Testis (tissue), 2 donors: ENCODE measurements at regions not wholly inside any gene's neighbourhood (a gene's known extent, or its start where the extent isn't known, plus 50 kb on each side); places are given as distances from the start of the nearest gene placed in this dataset.

Experiments used
- DNase-seq: peaks from one replicate; pipeline ENCODE4 v3.0.0-alpha.2; 2019
- H3K27ac ChIP-seq, 2 donors: fragments of 200-600 bp; sonication (generic); one replicate each; pipeline ENCODE4 v1.5.1; 2019
- H3K27me3 ChIP-seq: fragments of 200-600 bp; sonication (generic); one replicate; pipeline ENCODE4 v1.5.1; 2019
- H3K36me3 ChIP-seq: fragments of 200-600 bp; sonication (generic); one replicate; pipeline ENCODE4 v1.5.1; 2017; ENCODE audit warnings: low read depth; ENCODE audit errors: missing control alignments
- H3K4me1 ChIP-seq: fragments of 200-600 bp; sonication (generic); one replicate; pipeline ENCODE4 v1.5.1; 2019
- H3K4me3 ChIP-seq, 2 donors: fragments of 200-600 bp; sonication (generic); one replicate each; pipeline ENCODE4 v1.5.1; 2017 to 2019
- H3K9me3 ChIP-seq: fragments of 200-600 bp; sonication (generic); one replicate; pipeline ENCODE4 v1.5.1; 2017
- CTCF ChIP-seq, 3 experiments: fragments of 450-650 bp in 2 of 3; fragments of 200-600 bp in 1 of 3; sonication (generic) in 1 of 3; IDR thresholded peaks; one replicate each; pipeline ENCODE4 v1.5.1; 2016 to 2019; ENCODE audit warnings: antibody characterized with exemption in 3 of 3, mild to moderate bottlenecking in 2 of 3, moderate library complexity in 1 of 3
- POLR2A ChIP-seq: fragments of 450-650 bp; IDR thresholded peaks from one replicate; pipeline ENCODE4 v1.6.1; 2017; ENCODE audit warnings: antibody characterized with exemption, mild to moderate bottlenecking, moderate library complexity
- WGBS, 2 donors: methylation state at CpG; one replicate each; pipeline ENCODE4 v1.1.5; 2018; 5-methylcytosine and 5-hydroxymethylcytosine counted together
- intact Hi-C: fragments of 100-400 bp; cut with DNase I; formaldehyde crosslinking; loops from one replicate; pipeline ENCODE4 v1.15.1; 2023; ENCODE audit warnings: low total_unique reads

- H3K27ac ChIP-seq = no peak overlapping the region
- H3K9me3 ChIP-seq = no peaks in the 10 kb centered on the region
- no peak for TF ChIP-seq CTCF (IDR thresholded peaks at IDR 0.05)
- TF ChIP-seq POLR2A = no peak
- no peak for DNase-seq
- H3K4me1 ChIP-seq = no peaks in the 10 kb centered on the region
- WGBS, 2 donors = 94 to 97% methylated on average over 4 of the region's 4 CpGs
- H3K4me3 ChIP-seq = no peak overlapping the region
- H3K36me3 ChIP-seq = no peaks in the 10 kb centered on the region
- no peaks in the 10 kb centered on the region for H3K27me3 ChIP-seq
- intact Hi-C loops = no loop called here
These were observed 93.8 kb downstream of the HS3ST1 start for GRCh38 chr4:11334887-11335286.

GRCh38 chr4:11328401-11328800, 100.3 kb downstream of the HS3ST1 start:
- TF ChIP-seq CTCF (IDR thresholded peaks at IDR 0.05) = no peak
- TF ChIP-seq POLR2A = no peak
- H3K27me3 ChIP-seq = no peaks in the 10 kb centered on the region
- WGBS, 2 donors = 60 to 77% methylated on average over 2 of the region's 2 CpGs
- H3K36me3 ChIP-seq = no peaks in the 10 kb centered on the region
- no peak for DNase-seq
- intact Hi-C loops = no loop called here
- H3K9me3 ChIP-seq = no peaks in the 10 kb centered on the region
- no peak overlapping the region for H3K27ac ChIP-seq
- no peaks in the 10 kb centered on the region for H3K4me1 ChIP-seq
- no peak overlapping the region for H3K4me3 ChIP-seq

- H3K9me3 ChIP-seq = no peaks in the 10 kb centered on the region
- no peaks in the 10 kb centered on the region for H3K36me3 ChIP-seq
- H3K4me3 ChIP-seq = no peak overlapping the region
- TF ChIP-seq CTCF (IDR thresholded peaks at IDR 0.05) (no peak), POLR2A (no peak)
- H3K27me3 ChIP-seq = no peaks in the 10 kb centered on the region
- H3K4me1 ChIP-seq = no peaks in the 10 kb centered on the region
- no peak for DNase-seq
- intact Hi-C loops = no loop called here
- H3K27ac ChIP-seq = no peak overlapping the region
- WGBS, 2 donors = 89 to 90% methylated on average over 2 of the region's 2 CpGs
These were observed 102.7 kb downstream of the HS3ST1 start for GRCh38 chr4:11326021-11326420.

GRCh38 chr4:11323771-11324170, 104.9 kb downstream of the HS3ST1 start:
- no peak overlapping the region for H3K27ac ChIP-seq
- no peak for DNase-seq
- no peaks in the 10 kb centered on the region for H3K4me1 ChIP-seq
- no peaks in the 10 kb centered on the region for H3K36me3 ChIP-seq
- H3K4me3 ChIP-seq = no peak overlapping the region
- intact Hi-C loops = no loop called here
- no peak for TF ChIP-seq CTCF (IDR thresholded peaks at IDR 0.05)
- no peaks in the 10 kb centered on the region for H3K27me3 ChIP-seq
- no peaks in the 10 kb centered on the region for H3K9me3 ChIP-seq

- Histone ChIP-seq H3K27ac (no peak overlapping the region), H3K4me1 (no peaks in the 10 kb centered on the region), H3K4me3 (no peak overlapping the region), H3K36me3 (no peaks in the 10 kb centered on the region), H3K9me3 (no peaks in the 10 kb centered on the region), H3K27me3 (no peaks in the 10 kb centered on the region)
- WGBS, 2 donors = 64 to 72% methylated on average over 6 of the region's 6 CpGs
- no peak for DNase-seq
- intact Hi-C loops = no loop called here
- TF ChIP-seq CTCF (IDR thresholded peaks at IDR 0.05) (no peak), POLR2A (no peak)
These were observed 115.3 kb downstream of the HS3ST1 start for GRCh38 chr4:11313157-11313943.
